ENCODE measurements at regions not wholly inside any gene's neighbourhood (a gene's known extent, or its start where the extent isn't known, plus 50 kb on each side); places are given as distances from the start of the nearest gene placed in this dataset.
A peak's percentile ranks its signal among the peaks of the same experiment; 100 is the strongest.

- H3K9me3 ChIP-seq: no peaks in the 10 kb centered on the region
- no peak for DNase-seq
- H3K36me3 ChIP-seq: no peaks in the 10 kb centered on the region
- TF ChIP-seq, protein P1, sequence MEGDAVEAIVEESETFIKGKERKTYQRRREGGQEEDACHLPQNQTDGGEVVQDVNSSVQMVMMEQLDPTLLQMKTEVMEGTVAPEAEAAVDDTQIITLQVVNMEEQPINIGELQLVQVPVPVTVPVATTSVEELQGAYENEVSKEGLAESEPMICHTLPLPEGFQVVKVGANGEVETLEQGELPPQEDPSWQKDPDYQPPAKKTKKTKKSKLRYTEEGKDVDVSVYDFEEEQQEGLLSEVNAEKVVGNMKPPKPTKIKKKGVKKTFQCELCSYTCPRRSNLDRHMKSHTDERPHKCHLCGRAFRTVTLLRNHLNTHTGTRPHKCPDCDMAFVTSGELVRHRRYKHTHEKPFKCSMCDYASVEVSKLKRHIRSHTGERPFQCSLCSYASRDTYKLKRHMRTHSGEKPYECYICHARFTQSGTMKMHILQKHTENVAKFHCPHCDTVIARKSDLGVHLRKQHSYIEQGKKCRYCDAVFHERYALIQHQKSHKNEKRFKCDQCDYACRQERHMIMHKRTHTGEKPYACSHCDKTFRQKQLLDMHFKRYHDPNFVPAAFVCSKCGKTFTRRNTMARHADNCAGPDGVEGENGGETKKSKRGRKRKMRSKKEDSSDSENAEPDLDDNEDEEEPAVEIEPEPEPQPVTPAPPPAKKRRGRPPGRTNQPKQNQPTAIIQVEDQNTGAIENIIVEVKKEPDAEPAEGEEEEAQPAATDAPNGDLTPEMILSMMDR (IDR thresholded peaks at IDR 0.05): no peak
- intact Hi-C loops (cut with DNase I; ENCODE audit: low total_unique reads): no loop called here
- H3K4me3 ChIP-seq: no peak overlapping the region
- H3K27me3 ChIP-seq: no peaks in the 10 kb centered on the region
- no peak overlapping the region for H3K27ac ChIP-seq
- no peaks in the 10 kb centered on the region for H3K4me1 ChIP-seq
Observed at GRCh38 chr19:30131722-30132291, 189.8 kb downstream of the URI1 start.

- TF ChIP-seq, protein P1 (IDR thresholded peaks at IDR 0.05): no peak
- no peaks in the 10 kb centered on the region for H3K27me3 ChIP-seq
- no peak overlapping the region for H3K4me3 ChIP-seq
- intact Hi-C loops (cut with DNase I; ENCODE audit: low total_unique reads): no loop called here
- DNase-seq: peak in 1 of 2 donors; percentile 42
- no peaks in the 10 kb centered on the region for H3K4me1 ChIP-seq
- no peak overlapping the region for H3K27ac ChIP-seq
- no peaks in the 10 kb centered on the region for H3K9me3 ChIP-seq
- no peaks in the 10 kb centered on the region for H3K36me3 ChIP-seq
Observed at GRCh38 chr19:30132343-30133075, 190.5 kb downstream of the URI1 start.

DNA sequence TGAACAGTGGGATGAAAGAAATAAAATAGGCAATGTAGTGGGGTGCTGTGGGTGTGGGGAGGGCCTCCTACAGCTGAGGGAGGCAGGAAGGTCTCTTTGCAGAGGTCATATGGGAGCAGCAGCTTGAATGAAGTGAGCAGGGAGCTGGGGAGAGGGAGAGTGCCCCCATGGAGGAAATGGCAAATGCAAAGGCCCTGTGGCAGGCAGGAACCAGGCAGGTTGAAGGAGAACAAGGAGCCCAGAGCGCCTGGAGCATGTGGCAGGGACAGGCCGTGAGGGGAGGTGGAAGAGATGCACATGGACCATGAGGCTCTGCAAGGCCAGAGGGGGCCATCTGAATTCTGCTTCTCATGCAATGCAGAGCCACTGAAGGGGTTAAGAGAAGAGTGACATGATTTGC lies 191.8 kb downstream of the URI1 start:
- TF ChIP-seq, protein P1 (IDR thresholded peaks at IDR 0.05): no peak

DNA sequence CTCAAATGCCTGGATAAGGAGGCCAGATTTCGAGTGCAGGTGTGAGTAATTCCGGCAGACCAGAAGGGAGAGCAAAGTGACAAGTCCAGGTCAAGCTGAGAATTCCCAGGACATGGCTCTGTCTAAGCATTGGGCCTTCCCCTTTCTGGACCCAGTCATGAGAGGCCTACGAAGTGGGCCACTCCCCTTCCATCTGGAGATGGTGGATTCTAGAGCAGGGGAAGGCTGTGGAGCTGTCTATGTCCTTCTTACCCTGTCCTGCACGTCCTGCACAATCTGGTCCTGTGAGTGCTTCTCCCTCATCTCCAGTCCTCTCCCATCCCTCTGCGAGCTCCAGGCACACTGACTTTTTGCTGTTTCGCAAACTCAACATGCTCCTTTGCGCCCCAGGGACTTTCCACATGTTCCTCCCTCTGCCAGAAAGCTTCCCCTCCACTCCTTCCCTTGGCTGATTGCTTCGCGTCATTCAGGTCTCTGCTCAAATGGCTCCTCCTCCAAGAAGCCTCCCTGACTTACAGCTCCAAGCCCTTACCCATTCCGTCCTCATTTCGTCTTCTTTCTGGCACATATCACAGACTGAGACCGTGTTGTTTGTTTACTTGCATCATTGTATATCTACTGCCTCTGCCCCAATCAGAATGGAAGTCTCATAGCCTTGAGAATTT lies 193.2 kb downstream of the URI1 start:
- no peaks in the 10 kb centered on the region for H3K4me1 ChIP-seq
- TF ChIP-seq, protein P1 (IDR thresholded peaks at IDR 0.05): no peak
- no peak overlapping the region for H3K27ac ChIP-seq
- no peaks in the 10 kb centered on the region for H3K27me3 ChIP-seq
- no peaks in the 10 kb centered on the region for H3K36me3 ChIP-seq
- peak in 1 of 2 donors; percentile 43 for DNase-seq
- intact Hi-C loops (cut with DNase I; ENCODE audit: low total_unique reads): no loop called here
- no peaks in the 10 kb centered on the region for H3K9me3 ChIP-seq
- no peak overlapping the region for H3K4me3 ChIP-seq

More for the DNA sequence above, 191.8 kb downstream of the URI1 start:
- Histone ChIP-seq H3K9me3 (no peaks in the 10 kb centered on the region), H3K4me1 (no peaks in the 10 kb centered on the region), H3K36me3 (no peaks in the 10 kb centered on the region), H3K27me3 (no peaks in the 10 kb centered on the region), H3K4me3 (no peak overlapping the region), H3K27ac (no peak overlapping the region)
- intact Hi-C loops (cut with DNase I; ENCODE audit: low total_unique reads): no loop called here
- DNase-seq: no peak

- H3K27me3 ChIP-seq: no peaks in the 10 kb centered on the region
- H3K9me3 ChIP-seq: no peaks in the 10 kb centered on the region
- no peak overlapping the region for H3K4me3 ChIP-seq
- TF ChIP-seq, protein P1 (IDR thresholded peaks at IDR 0.05): no peak
- intact Hi-C loops (cut with DNase I; ENCODE audit: low total_unique reads): no loop called here
- no peak overlapping the region for H3K27ac ChIP-seq
- DNase-seq: no peak
- no peaks in the 10 kb centered on the region for H3K36me3 ChIP-seq
- H3K4me1 ChIP-seq: no peaks in the 10 kb centered on the region
Observed at GRCh38 chr19:30135797-30136196, 193.8 kb downstream of the URI1 start.

Measured in tibial artery (tissue), 4 donors.